GM19395 (cell line): ENCODE measurements at regions not wholly inside any gene's neighbourhood (a gene's known extent, or its start where the extent isn't known, plus 50 kb on each side); places are given as distances from the start of the nearest gene placed in this dataset.
"Not testable (repeated sequence)": the region's sequence is repeated elsewhere in the genome, so short reads cannot be mapped to it uniquely, and the experiment has no call there.

Experiments
- ATAC-seq: cut with Tn5 transposase; IDR thresholded peaks from one replicate; pipeline ENCODE4 v1.9.1; 2021; ENCODE audit warnings: mild to moderate bottlenecking, moderate library complexity; ENCODE audit not compliant: unreplicated experiment

- ATAC-seq, result no peak
Measured at GRCh38 chr16:73427164-73427563, 379.2 kb upstream of the ZFHX3 start.

- no peak for ATAC-seq
Measured at GRCh38 chr16:73426433-73427160, 378.7 kb upstream of the ZFHX3 start.

DNA sequence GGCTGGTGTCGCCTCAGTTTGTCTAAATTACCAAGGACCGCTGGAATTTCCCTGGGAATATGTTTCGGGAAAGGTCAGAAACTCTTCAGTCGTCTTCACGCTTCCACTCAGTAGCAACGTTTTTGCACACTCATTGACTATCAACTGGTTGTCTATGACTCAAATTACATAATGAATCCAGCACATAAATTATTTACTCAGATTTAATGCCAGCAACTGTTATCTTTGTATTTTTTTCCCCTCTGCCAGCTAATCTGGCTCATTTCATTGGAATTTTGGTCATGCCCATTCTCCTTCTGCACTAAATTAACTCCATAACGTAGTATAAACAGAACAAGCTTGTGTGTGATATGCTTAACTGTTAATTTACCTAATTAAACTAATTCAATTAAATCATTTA, 372.7 kb upstream of the ZFHX3 start:
- no peak for ATAC-seq

DNA sequence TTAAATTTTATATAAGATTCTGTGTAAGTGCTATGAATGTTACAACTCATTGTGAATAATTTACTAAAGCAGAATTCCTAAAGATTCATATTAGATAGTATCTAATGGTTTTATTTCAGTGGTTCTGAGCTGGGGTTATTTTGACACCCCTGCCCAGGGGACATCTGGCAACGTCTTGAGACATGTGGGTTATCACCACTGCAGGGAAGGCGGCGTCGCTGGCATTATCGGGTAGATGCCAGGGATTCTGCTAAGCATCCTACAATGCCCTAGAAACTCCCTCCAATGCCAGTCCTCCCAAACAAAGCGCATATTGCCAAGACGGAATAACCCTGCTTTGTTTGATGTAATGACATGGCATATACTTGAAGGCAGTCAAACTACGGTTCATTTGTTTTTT, 372.3 kb upstream of the ZFHX3 start:
- no peak for ATAC-seq

GRCh38 chr16:73418691-73419090, 370.8 kb upstream of the ZFHX3 start:
- ATAC-seq, result no peak

- ATAC-seq, result no peak
Measured at GRCh38 chr16:73418051-73418450, 370.1 kb upstream of the ZFHX3 start.

- ATAC-seq, result no peak
Measured at GRCh38 chr16:73415286-73415685, 367.4 kb upstream of the ZFHX3 start.

GRCh38 chr16:73414638-73415037, 366.7 kb upstream of the ZFHX3 start:
- ATAC-seq, result no peak

DNA sequence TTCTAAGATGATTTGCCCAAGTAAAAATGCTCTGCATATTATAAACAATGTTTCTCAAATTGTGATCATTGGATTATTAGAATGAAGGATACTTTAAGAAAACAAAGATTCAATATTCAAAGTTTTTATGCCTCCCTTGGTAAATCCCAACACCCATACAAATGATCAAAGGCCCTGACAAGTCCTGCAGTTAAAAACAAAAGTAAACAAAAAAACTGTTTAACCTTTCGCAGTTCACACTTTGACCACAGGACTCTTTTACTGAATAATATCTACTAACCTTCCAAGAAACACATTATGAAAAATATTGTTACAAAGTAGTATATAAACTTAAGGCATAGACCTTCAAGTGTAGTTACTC, 365.9 kb upstream of the ZFHX3 start:
- no peak for ATAC-seq

DNA sequence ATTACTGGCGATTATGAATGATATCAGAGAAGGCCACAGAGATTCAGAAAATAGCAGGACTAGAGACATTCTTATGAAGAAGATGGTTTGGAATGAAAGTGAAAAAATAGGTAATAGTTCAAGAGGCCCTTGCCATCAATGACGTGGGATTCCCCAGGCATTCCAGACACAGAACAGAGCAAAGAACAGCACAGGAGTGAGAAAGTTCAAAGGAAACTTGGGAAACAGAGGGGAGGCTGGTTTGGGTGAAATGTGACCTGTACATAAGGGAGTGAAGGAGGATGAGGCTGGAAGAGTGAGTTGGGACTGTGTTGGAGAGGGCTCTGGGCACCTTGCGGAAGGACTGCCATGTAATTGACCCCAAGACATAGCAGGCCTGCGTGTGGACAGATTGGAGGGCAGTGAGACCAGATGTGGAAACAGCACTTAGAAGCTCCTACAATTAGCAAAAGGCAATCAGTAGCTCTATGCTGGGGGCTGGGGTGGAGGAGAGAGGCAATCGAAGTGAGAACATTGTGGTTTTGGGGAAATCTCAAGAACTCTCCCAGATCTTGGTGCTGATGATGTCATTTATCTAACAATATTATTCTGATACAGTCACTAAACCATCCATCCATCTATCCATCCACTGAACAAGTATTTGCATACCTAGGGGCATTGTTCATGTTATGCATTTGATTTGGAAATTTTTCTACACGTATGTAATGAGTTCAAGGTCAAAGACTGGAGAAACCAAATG, 365.3 kb upstream of the ZFHX3 start:
- ATAC-seq, result no peak

- ATAC-seq, result no peak
Measured at GRCh38 chr16:73412416-73412815, 364.5 kb upstream of the ZFHX3 start.

DNA sequence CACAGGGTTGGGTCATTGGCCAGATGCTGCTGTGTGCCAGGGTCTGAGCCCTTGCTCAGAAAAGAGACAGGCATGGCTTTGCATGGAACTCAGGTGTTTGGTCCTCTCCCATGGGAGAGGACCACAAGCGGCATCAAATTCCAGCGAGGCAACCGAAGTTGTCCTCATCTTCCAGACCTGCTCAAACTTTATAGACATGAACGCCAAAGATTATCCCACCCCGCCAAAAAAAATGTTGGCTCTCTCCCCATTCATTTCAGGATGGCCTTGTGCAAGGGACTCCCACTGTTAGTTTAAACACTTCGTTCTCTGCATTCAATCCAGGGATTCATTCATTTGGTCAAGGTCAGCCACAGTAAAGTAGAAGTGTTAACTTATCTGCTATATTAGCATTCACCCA, 360.8 kb upstream of the ZFHX3 start:
- no peak for ATAC-seq

DNA sequence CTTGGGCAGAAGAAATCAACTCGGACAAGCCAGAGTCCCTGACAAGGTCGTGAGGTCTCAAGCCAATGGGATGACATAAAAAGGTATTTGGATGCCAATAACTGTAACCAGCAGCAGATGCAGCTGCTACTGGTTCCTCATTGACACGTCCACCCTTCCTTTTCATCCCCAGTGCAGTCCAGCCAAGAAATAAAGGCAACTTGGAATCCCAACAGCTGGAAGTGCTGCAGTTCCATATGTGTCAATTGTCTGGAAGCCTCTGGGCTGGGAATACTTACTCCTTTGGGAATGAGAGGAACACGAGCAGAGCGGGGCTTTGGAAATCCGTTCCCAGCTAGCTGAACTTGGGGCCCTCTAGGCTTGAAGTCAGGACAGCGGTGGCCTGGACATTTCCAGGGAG, 360.4 kb upstream of the ZFHX3 start:
- ATAC-seq, result no peak

GRCh38 chr16:73405851-73406250, 357.9 kb upstream of the ZFHX3 start:
- no peak for ATAC-seq

- no peak for ATAC-seq
Measured at GRCh38 chr16:73404001-73404400, 356.1 kb upstream of the ZFHX3 start.

- ATAC-seq, result no peak
Measured at GRCh38 chr16:73403291-73403690, 355.4 kb upstream of the ZFHX3 start.

- ATAC-seq, result no peak
Measured at GRCh38 chr16:73400951-73401350, 353.0 kb upstream of the ZFHX3 start.

- ATAC-seq, result no peak
Measured at GRCh38 chr16:73399997-73400396, 352.1 kb upstream of the ZFHX3 start.

- ATAC-seq, result no peak
Measured at GRCh38 chr16:73399486-73399885, 351.6 kb upstream of the ZFHX3 start.

DNA sequence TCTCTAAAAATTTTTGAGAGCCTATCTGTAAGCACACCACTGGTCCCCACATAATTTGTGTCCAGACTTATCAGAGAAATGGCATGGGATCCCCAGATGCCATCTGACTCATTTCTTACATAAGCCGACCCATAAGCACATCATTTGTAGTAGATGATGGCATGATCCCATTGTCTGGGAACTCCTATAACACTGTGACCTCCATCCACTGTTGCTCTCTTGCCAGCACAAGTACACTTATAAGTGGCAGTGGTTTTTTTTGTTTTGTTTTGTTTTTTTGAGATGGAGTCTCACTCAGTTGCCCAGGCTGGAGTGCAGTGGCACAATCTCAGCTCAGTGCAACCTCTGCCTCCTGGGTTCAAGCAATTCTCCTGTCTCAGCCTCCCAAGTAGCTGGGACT, 350.7 kb upstream of the ZFHX3 start:
- ATAC-seq, result not testable (repeated sequence)

DNA sequence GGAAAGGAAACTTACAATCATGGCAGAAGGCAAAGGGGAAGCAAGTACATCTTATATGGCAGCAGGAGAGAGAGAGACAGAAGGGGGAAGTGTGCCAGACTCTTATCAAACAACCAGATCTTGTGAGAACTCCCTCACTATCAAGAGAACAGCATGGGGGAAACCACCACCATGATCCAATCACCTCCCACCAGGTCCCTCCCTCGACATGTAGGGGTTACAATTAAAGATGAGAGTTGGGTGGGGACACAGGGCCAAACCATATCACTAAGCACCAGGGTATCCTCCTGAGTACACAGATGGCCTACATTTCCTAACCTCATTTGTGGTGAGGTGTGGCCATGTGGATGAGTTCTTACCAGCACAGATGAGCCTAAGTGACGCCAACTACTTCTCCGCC, 348.6 kb upstream of the ZFHX3 start:
- no peak for ATAC-seq

- ATAC-seq, result no peak
Measured at GRCh38 chr16:73390936-73391335, 343.0 kb upstream of the ZFHX3 start.

- ATAC-seq, result no peak
Measured at GRCh38 chr16:73390491-73390890, 342.6 kb upstream of the ZFHX3 start.
